Naive thymus-derived CD4-positive, alpha-beta T cell (primary cell): ENCODE measurements at regions not wholly inside any gene's neighbourhood (a gene's known extent, or its start where the extent isn't known, plus 50 kb on each side); places are given as distances from the start of the nearest gene placed in this dataset.

Experiments
- ATAC-seq: fragments of 150-1000 bp; cut with Tn5 transposase; 2 replicates; pipeline ENCODE4 v1.10.0; 2021; ENCODE audit warnings: mild to moderate bottlenecking, moderate library complexity
- CTCF ChIA-PET: fragments of 350-600 bp; sonication (Branson Sonifier 250); formaldehyde crosslinking; loops from one replicate; lab custom pipeline; 2021; ENCODE audit warnings: antibody characterized with exemption; lab: Charles Lee
- POLR2A ChIA-PET: fragments of 350-600 bp; sonication (Branson Sonifier 250); formaldehyde crosslinking; loops from one replicate; lab custom pipeline; 2021; ENCODE audit warnings: antibody characterized with exemption, inconsistent platforms; lab: Charles Lee
- DNase-seq, 9 donors: peaks; one replicate each; pipeline versions ENCODE4 v3.0.0 to v3.0.0-alpha.2; 2020 to 2022; ENCODE audit warnings: mixed read lengths in 1 of 9
- H3K27ac ChIP-seq: one replicate; pipeline ENCODE4 v1.7.0; 2013; ENCODE audit warnings: mild to moderate bottlenecking, low read depth, low read length, moderate library complexity
- H3K27me3 ChIP-seq, 2 donors: one replicate each; pipeline ENCODE4 v1.7.0; 2013; ENCODE audit warnings: low read length in 2 of 2, mild to moderate bottlenecking in 2 of 2, moderate library complexity in 2 of 2; ENCODE audit not compliant: control insufficient read depth in 2 of 2, insufficient read depth in 2 of 2
- H3K36me3 ChIP-seq, 3 experiments: 1 replicate in 2 of 3; 2 replicates in 1 of 3; pipeline ENCODE4 v1.7.0; 2013; ENCODE audit warnings: low read length in 3 of 3, mild to moderate bottlenecking in 3 of 3, moderate library complexity in 1 of 3; ENCODE audit not compliant: insufficient read depth in 3 of 3, control insufficient read depth in 2 of 3
- H3K4me1 ChIP-seq, 2 donors: one replicate each; pipeline ENCODE4 v1.7.0; 2013; ENCODE audit warnings: low read length in 2 of 2, mild to moderate bottlenecking in 2 of 2, moderate library complexity in 1 of 2; ENCODE audit not compliant: control insufficient read depth in 2 of 2, insufficient read depth in 2 of 2
- H3K4me3 ChIP-seq: 2 replicates; pipeline ENCODE4 v1.7.0; 2013; ENCODE audit warnings: mild to moderate bottlenecking, low read length
- H3K9me3 ChIP-seq, 3 experiments: 1 replicate in 2 of 3; 2 replicates in 1 of 3; pipeline ENCODE4 v1.7.0; 2013; ENCODE audit warnings: low read length in 3 of 3; ENCODE audit not compliant: control insufficient read depth in 2 of 3
- H3K27ac Mint-ChIP-seq, 9 donors: one replicate each; pipeline ENCODE4 v1.8.0; 2020 to 2022; ENCODE audit warnings: mixed read lengths in 9 of 9, mild to moderate bottlenecking in 8 of 9, moderate library complexity in 5 of 9, inconsistent platforms in 2 of 9
- H3K27me3 Mint-ChIP-seq, 5 donors: one replicate each; pipeline ENCODE4 v1.8.0; 2021 to 2022; ENCODE audit warnings: mixed read lengths in 5 of 5, mild to moderate bottlenecking in 1 of 5
- H3K36me3 Mint-ChIP-seq, 5 donors: one replicate each; pipeline ENCODE4 v1.8.0; 2020 to 2022; ENCODE audit warnings: mixed read lengths in 5 of 5, mild to moderate bottlenecking in 3 of 5, inconsistent platforms in 1 of 5
- H3K4me1 Mint-ChIP-seq, 7 donors: one replicate each; pipeline ENCODE4 v1.8.0; 2020 to 2022; ENCODE audit warnings: mixed read lengths in 7 of 7, mild to moderate bottlenecking in 3 of 7, inconsistent platforms in 1 of 7
- H3K4me3 Mint-ChIP-seq, 10 donors: one replicate each; pipeline ENCODE4 v1.8.0; 2020 to 2022; ENCODE audit warnings: mild to moderate bottlenecking in 10 of 10, mixed read lengths in 10 of 10, moderate library complexity in 6 of 10, inconsistent platforms in 2 of 10
- H3K9me3 Mint-ChIP-seq, 11 donors: one replicate each; pipeline ENCODE4 v1.8.0; 2020 to 2022; ENCODE audit warnings: mixed read lengths in 11 of 11, mild to moderate bottlenecking in 4 of 11, inconsistent platforms in 1 of 11, moderate library complexity in 1 of 11
- intact Hi-C, 2 donors: fragments of 100-400 bp; cut with micrococcal nuclease; formaldehyde crosslinking; loops; one replicate each; pipeline ENCODE4 v1.15.1; 2023

GRCh38 chrX:6674734-6675133 lies 139.8 kb upstream of the VCX3A start:
- Mint-ChIP-seq H3K4me3 (no peak overlapping the region), H3K36me3 (no peaks in the 10 kb centered on the region), H3K27me3 (no peaks in the 10 kb centered on the region), H3K9me3 (peaks cover 0 to 2% (median 0%) of the 10 kb centered on the region in 11 donors), H3K4me1 (no peaks in the 10 kb centered on the region), H3K27ac (no peak overlapping the region)
- CTCF ChIA-PET, result no interaction called here
- H3K27me3 ChIP-seq, result no peaks in the 10 kb centered on the region
- H3K4me3 ChIP-seq, result no peak overlapping the region
- H3K4me1 ChIP-seq, result no peaks in the 10 kb centered on the region
- DNase-seq, result no peak
- POLR2A ChIA-PET, result no interaction called here
- no peaks in the 10 kb centered on the region for H3K36me3 ChIP-seq
- H3K27ac ChIP-seq, result no peak overlapping the region
- intact Hi-C loops, result no loop called here
- no peak for ATAC-seq
- no peaks in the 10 kb centered on the region for H3K9me3 ChIP-seq

- Mint-ChIP-seq H3K27ac (no peak overlapping the region), H3K36me3 (no peaks in the 10 kb centered on the region), H3K4me1 (no peaks in the 10 kb centered on the region), H3K9me3 (peaks cover 0 to 4% (median 0%) of the 10 kb centered on the region in 11 donors), H3K27me3 (no peaks in the 10 kb centered on the region), H3K4me3 (no peak overlapping the region)
- intact Hi-C loops, result no loop called here
- Histone ChIP-seq H3K27ac (no peak overlapping the region), H3K36me3 (no peaks in the 10 kb centered on the region), H3K4me3 (no peak overlapping the region), H3K27me3 (no peaks in the 10 kb centered on the region), H3K4me1 (no peaks in the 10 kb centered on the region), H3K9me3 (no peaks in the 10 kb centered on the region)
- ChIA-PET CTCF (no interaction called here), POLR2A (no interaction called here)
- DNase-seq (no peak), ATAC-seq (no peak)
Observed at GRCh38 chrX:6667048-6667768, 132.3 kb upstream of the VCX3A start.

- POLR2A ChIA-PET, result no interaction called here
- no peaks in the 10 kb centered on the region for H3K36me3 Mint-ChIP-seq
- ATAC-seq (no peak), DNase-seq (no peak)
- no peak overlapping the region for H3K4me3 Mint-ChIP-seq
- intact Hi-C loops, result no loop called here
- H3K36me3 ChIP-seq, result no peaks in the 10 kb centered on the region
- CTCF ChIA-PET, result no interaction called here
- H3K4me3 ChIP-seq, result no peak overlapping the region
- H3K27ac ChIP-seq, result no peak overlapping the region
- H3K27me3 Mint-ChIP-seq, result no peaks in the 10 kb centered on the region
- H3K9me3 ChIP-seq, result no peaks in the 10 kb centered on the region
- H3K4me1 Mint-ChIP-seq, result no peaks in the 10 kb centered on the region
- no peaks in the 10 kb centered on the region for H3K27me3 ChIP-seq
- peaks cover 0 to 4% (median 0%) of the 10 kb centered on the region in 11 donors for H3K9me3 Mint-ChIP-seq
- H3K4me1 ChIP-seq, result no peaks in the 10 kb centered on the region
- H3K27ac Mint-ChIP-seq, result no peak overlapping the region
Observed at GRCh38 chrX:6666624-6667023, 131.7 kb upstream of the VCX3A start.

GRCh38 chrX:6661736-6662135 lies 126.8 kb upstream of the VCX3A start:
- intact Hi-C loops, result no loop called here
- ChIA-PET POLR2A (no interaction called here), CTCF (no interaction called here)
- peaks cover 0 to 20% (median 0%) of the 10 kb centered on the region in 11 donors for H3K9me3 Mint-ChIP-seq
- Histone ChIP-seq H3K36me3 (no peaks in the 10 kb centered on the region), H3K9me3 (no peaks in the 10 kb centered on the region), H3K4me1 (no peaks in the 10 kb centered on the region), H3K27me3 (no peaks in the 10 kb centered on the region), H3K27ac (no peak overlapping the region), H3K4me3 (no peak overlapping the region)
- no peaks in the 10 kb centered on the region for H3K27me3 Mint-ChIP-seq
- no peaks in the 10 kb centered on the region for H3K4me1 Mint-ChIP-seq
- H3K4me3 Mint-ChIP-seq, result no peak overlapping the region
- H3K27ac Mint-ChIP-seq, result no peak overlapping the region
- no peak for DNase-seq
- no peaks in the 10 kb centered on the region for H3K36me3 Mint-ChIP-seq
- no peak for ATAC-seq

GRCh38 chrX:6660567-6661264 lies 125.8 kb upstream of the VCX3A start:
- CTCF ChIA-PET, result interaction anchor here (1.2 kb wide), 1 partner anchor 12 kb away, joined by 3 read pairs; no protein-coding TSS in a partner anchor
- POLR2A ChIA-PET, result no interaction called here
- Mint-ChIP-seq H3K36me3 (no peaks in the 10 kb centered on the region), H3K27ac (no peak overlapping the region), H3K27me3 (no peaks in the 10 kb centered on the region), H3K9me3 (peaks cover 0 to 23% (median 0%) of the 10 kb centered on the region in 11 donors), H3K4me3 (no peak overlapping the region), H3K4me1 (no peaks in the 10 kb centered on the region)
- ATAC-seq (no peak), DNase-seq (no peak)
- Histone ChIP-seq H3K4me3 (no peak overlapping the region), H3K4me1 (no peaks in the 10 kb centered on the region), H3K27me3 (no peaks in the 10 kb centered on the region), H3K36me3 (no peaks in the 10 kb centered on the region), H3K27ac (no peak overlapping the region), H3K9me3 (no peaks in the 10 kb centered on the region)
- intact Hi-C loops, result no loop called here

GRCh38 chrX:6645216-6645615 lies 110.3 kb upstream of the VCX3A start:
- no peaks in the 10 kb centered on the region for H3K36me3 Mint-ChIP-seq
- Histone ChIP-seq H3K27ac (no peak overlapping the region), H3K36me3 (no peaks in the 10 kb centered on the region), H3K4me1 (no peaks in the 10 kb centered on the region), H3K27me3 (no peaks in the 10 kb centered on the region), H3K9me3 (no peaks in the 10 kb centered on the region), H3K4me3 (no peak overlapping the region)
- peaks cover 0 to 6% (median 2%) of the 10 kb centered on the region in 11 donors for H3K9me3 Mint-ChIP-seq
- ChIA-PET POLR2A (no interaction called here), CTCF (no interaction called here)
- H3K4me3 Mint-ChIP-seq, result no peak overlapping the region
- ATAC-seq (no peak), DNase-seq (no peak)
- intact Hi-C loops, result no loop called here
- peaks cover 0 to 3% (median 0%) of the 10 kb centered on the region in 5 donors for H3K27me3 Mint-ChIP-seq
- H3K27ac Mint-ChIP-seq, result no peak overlapping the region
- no peaks in the 10 kb centered on the region for H3K4me1 Mint-ChIP-seq

- ChIA-PET POLR2A (no interaction called here), CTCF (no interaction called here)
- Histone ChIP-seq H3K27me3 (no peaks in the 10 kb centered on the region), H3K27ac (no peak overlapping the region), H3K9me3 (no peaks in the 10 kb centered on the region), H3K36me3 (no peaks in the 10 kb centered on the region), H3K4me3 (no peak overlapping the region), H3K4me1 (no peaks in the 10 kb centered on the region)
- no peak for ATAC-seq
- H3K4me3 Mint-ChIP-seq, result no peak overlapping the region
- no peaks in the 10 kb centered on the region for H3K36me3 Mint-ChIP-seq
- intact Hi-C loops, result no loop called here
- H3K9me3 Mint-ChIP-seq, result peaks cover 0 to 6% (median 3%) of the 10 kb centered on the region in 11 donors
- H3K27ac Mint-ChIP-seq, result no peak overlapping the region
- no peak for DNase-seq
- no peaks in the 10 kb centered on the region for H3K4me1 Mint-ChIP-seq
- H3K27me3 Mint-ChIP-seq, result peaks cover 0 to 3% (median 0%) of the 10 kb centered on the region in 5 donors
Observed at GRCh38 chrX:6644411-6644810, 109.5 kb upstream of the VCX3A start.
